Right forelimb (tissue), 1 donor: ENCODE measurements at regions not wholly inside any gene's neighbourhood (a gene's known extent, or its start where the extent isn't known, plus 50 kb on each side); places are given as distances from the start of the nearest gene placed in this dataset.
"Not testable (repeated sequence)": the region's sequence is repeated elsewhere in the genome, so short reads cannot be mapped to it uniquely, and the experiment has no call there.

Source experiments
- DNase-seq: peaks from one replicate; pipeline ENCODE4 v3.0.0-alpha.2; 2018

DNA sequence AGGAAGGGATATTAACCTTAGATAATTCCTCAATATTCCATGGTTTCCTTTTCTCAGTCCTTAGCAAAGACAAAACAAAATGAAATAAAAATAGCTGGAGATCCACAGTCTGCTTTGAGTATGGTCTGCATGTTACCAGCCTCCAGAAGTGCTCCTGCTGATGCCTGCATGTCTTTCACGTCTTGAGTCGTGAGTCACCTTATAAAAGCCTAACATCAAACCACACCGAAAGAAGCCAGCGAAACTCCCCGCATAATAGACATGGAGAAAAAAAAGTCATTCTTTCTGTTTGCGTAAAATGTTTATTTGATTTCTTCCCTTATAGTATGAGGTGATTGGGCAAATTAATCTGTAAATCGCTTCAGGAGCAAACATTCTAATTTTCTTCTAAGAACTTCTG is 380.5 kb downstream of the SLCO4C1 start:
- no peak for DNase-seq

DNA sequence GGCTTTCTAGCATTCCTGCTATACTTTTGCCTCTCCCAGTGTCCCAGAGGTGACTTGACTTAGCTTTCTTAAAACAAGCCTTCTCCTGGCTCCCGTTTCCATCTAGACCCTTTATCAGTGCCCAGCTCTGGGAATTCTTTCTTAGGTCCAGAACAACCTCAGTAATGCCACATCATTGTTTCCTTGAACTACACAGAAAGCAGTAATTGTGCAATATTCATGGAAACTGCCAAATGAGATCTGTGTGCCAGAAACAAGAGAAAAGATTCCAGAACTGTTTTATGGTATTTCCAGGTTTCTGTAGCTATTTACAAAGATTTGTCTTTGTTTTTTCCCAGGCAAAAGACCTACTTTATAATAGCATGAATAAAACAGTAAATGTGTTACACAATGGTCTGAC is 391.3 kb downstream of the SLCO4C1 start:
- no peak for DNase-seq

DNA sequence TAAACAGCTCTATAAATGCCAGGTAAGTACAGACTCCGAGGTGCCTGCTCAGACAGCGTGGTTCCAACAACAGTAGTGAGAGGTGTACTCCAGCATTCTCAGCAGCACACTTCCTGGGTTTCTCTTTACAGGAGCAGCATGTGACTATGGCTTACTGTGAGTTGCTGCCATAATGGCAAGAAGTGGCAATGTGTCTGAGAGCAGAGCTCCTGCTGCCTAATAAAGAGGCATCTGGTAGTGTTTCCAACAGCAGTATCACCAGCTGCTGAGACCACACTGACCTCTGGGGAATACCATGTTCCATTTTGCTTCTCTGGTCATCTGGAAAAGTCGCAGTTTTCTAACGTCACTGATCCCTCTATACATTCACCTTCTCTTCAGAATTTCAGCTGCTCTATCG is 398.2 kb downstream of the SLCO4C1 start:
- DNase-seq, result no peak

DNA sequence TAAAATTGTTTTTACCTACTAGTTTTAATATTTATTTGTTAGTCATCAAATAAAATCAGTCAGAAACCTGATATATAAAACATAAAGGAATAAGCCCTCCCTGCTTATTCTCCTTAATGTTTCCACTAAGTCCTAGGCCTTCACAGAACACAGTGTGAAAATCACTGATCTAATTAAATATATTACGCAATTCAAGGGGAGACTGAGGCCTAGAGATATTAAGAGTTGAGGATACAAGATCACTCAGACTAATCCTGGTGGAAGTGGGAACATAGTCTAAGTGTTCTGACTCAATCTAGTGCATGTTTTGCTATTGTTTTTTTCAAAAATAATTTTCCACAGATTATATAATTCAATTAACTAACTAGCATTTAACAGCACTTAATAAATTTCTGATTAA is 401.1 kb downstream of the SLCO4C1 start:
- no peak for DNase-seq

DNA sequence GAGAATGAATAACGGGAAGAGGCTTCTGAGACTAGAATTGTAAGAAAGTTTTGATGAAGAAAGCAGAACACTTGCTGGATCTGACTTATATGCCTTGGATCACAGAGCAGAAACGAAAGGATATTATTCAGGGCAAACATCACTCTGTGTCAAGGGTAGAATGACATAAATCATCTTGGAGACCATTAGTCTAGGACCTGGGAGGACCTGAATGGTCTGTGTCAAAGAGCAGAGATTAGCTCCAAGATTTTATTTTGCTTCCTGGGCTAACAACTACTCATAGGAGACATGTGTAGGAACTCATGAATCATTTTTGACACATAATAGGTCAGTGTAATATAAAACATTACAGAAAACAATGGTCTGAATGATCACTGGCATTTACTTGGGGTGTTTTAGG is 417.9 kb downstream of the SLCO4C1 start:
- no peak for DNase-seq

DNA sequence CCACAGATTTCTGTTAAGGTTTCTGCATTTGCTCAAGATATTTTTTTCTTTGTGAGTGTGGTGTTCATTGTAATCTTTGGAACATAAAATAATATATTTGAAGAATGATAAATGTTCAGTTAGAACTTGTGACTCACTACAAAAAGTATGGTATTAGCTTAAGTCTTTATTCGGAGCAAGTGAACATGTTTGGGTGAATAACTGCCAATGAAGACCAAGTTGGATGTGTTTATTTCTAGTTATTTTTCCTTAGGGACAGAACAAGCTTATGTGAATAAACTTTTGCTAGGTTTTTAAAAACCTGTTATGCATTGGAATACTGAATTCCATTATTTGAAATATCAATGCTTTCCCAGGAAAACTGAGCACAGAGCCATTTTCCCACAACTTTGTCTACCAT is 418.6 kb downstream of the SLCO4C1 start:
- DNase-seq, result no peak

DNA sequence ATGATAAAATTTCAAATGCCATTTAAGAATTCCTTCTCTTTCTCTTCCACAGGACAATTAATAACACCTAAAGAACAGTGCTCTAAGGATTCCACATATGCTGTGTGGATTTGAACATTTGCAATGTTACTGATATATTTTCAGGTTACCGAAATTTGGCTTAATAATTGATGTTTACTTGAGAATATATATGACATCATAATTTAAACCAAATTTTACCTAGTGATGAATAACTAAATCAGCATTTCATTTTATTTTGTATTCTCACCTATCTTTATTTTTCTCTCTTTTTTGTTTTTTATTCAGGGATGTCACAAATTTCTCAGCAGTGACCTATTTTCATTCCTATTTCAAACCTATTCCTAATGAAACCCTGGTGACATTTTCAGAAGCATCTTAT is 429.6 kb downstream of the SLCO4C1 start:
- no peak for DNase-seq

DNA sequence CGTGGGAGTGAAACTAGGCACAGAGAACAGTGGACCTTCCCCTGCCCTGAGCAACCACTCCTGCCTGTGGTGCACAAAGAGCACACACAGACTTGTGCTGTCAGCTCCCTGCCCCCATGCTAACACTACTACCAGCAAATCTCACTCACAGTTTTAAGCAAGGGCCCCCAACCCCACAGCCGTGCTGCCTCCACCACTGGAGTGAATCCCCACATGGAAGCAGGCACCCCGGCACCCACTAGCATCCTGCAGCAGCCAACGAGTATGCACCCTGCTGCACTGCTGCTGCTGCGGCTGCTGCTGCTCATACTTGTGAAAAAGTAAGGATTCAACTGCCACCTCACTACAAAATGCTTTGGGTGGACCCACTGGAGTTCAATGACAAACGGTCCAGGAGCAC is 435.5 kb downstream of the SLCO4C1 start:
- no peak for DNase-seq

DNA sequence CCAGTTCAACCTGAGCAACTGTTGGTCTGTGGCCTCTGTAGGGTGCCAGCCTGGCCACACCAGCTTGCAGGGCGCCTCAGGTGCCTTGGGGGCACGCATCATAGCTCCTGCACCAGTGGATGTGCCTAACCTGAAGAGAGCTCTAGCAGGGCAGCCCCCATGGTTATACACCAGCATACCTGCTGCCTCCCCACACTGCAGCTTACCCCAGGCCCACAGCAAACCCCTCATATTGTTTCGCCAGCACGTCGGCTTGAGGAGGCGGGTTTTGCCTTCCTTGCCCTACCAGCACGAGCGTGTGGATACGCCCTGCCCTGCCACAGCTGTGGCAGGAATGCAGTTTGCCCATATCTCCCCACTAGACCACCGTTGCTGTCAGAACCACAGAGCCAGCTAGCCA is 435.9 kb downstream of the SLCO4C1 start:
- DNase-seq, result no peak

DNA sequence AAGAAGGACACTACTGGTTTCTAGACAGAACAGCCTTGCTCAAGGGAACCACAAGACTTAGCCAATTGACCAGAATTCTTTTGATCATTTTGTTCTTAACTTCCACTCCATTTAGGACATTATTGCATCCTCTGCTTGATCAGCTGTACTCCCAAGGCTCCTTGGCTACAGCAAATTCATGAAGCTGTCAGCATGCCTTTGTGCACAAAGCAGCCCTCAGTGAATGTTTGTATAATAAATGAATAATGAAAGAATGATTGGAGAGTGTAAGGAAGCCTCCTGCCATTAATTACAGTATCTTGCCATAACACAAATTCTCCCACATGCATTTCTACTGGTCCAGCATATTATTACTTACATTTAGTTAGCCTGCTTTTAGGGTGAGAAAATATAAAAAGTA is 449.6 kb downstream of the SLCO4C1 start:
- no peak for DNase-seq

DNA sequence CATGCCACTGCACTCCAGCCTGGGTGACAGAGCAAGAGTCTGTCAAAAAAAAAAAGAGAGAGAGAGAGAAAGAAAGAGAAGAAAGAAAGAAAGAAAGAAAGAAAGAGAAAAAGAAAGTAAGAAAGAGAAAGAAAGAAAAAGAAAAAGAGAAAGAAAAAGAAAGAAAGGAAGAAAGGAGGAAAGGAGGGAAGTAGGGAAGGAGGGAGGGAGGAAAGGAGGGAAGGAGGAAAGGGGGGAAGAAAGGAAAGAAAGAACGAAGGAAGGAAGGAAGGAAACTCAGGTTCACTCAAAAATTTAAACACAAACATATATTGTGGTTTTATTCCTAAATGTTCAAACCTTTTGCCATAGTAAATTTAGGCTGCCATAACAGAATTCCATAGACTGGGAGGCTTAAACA is 453.0 kb downstream of the SLCO4C1 start:
- no peak for DNase-seq

DNA sequence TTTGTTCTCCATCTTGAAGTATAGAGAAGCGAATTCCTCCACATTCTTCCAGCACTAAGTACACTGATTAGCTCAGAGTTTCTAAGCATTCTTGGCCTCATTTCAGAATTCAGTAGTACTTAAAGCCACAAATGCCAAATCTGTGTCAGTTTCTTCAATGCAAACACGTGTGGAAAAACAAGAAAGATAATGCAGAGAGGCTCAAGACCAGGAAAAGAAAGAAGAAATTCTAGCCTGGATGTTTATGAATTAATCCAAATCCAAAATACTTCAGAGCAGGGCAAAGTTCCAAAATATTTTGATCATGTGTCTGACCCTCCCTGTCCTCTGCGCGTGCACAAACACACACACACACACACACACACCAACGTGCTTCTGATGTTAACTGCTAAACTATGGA is 457.6 kb downstream of the SLCO4C1 start:
- DNase-seq, result no peak

DNA sequence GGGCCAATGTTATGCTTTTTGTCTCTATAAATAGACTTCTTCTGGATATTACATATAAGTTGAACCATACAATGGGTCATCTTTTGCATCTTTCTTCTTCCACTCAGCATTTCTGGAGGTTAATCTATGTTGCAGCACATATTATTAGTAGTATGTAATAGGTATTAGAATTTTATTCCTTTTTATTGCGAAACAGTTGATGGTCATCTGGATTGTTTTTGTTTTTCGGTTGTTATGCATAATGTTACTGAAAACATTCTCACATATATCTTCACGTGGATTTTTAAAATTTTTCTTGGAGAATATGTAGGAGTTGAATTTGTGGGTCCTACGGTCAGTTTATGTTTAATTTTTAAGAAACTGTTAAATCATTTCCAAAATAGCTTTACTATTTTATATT is 466.8 kb downstream of the SLCO4C1 start:
- no peak for DNase-seq

DNA sequence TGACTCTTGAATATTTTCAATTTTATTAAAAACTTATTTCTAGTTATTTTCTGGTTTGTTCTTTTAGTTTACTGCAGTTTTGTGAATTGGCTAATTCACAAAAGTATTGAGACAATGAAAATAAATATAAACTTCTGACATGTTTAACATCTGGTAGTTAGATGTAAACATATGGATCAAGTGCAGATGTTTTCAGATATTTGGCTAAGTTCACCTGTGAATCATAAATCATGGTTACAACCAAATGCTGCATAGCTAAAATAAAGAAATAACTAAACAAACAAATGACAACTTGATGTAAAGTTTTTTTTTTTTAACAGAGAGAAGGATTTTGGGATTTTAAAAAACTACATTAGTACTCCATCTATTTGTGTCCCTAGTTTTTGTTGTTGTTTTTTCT is 484.6 kb downstream of the SLCO4C1 start:
- DNase-seq, result no peak

DNA sequence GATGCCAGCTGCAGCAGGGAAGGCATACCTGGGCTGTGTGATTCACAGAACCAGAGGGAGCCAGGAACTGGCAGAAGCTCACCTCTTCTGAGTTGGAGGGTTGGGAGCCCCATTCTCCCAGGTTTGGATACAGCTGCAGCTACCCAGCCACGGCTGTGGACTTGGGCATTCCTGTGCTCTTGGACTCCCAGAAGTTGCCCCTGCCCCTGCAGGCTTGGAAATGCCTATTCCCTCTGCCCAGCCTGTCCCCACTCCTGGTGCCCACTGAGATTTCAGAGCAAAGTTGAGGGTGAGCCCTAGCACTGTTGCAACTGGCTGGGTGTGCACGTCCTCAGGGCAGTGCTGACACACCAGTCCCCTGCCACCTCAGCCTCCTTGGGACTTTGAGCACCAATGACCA is 489.7 kb downstream of the SLCO4C1 start:
- no peak for DNase-seq

DNA sequence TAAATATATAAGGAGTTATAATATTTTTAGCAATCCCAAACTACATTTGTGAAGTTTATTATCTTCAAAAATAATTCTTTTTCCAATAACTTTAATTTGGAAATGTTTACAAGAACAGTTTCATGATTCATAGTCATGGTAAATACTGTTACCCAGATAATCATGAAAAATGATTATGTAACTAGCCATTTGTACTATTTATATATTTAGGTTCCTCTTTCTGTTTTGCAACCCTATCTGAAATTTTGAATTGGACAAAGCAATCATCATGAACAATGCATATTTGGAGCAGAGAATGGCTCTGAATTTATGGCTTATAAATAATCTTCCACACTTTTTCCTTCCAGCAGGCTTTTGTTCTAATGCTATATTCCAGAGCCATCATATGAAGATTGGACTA is 499.7 kb downstream of the SLCO4C1 start:
- DNase-seq, result no peak

DNA sequence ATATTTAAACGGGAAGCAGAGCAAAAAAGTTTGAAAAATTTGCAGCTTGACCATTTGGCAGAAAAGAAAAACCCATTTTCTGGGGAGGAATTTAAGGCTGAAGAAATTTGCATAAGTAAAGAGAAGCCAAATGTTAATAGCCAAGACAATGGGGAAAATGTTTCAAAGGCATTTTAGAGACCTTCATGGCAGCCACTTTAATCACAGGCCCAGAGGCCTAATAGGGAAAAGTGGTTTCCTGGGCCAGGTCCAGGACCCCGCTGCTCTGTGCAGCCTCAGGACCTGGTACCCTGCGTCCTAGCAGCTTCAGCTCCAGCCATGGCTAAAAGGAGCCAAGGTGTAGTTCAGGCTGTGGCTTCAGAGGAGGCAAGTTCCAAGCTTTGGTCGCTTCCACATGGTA is 507.3 kb downstream of the SLCO4C1 start:
- DNase-seq, result no peak

DNA sequence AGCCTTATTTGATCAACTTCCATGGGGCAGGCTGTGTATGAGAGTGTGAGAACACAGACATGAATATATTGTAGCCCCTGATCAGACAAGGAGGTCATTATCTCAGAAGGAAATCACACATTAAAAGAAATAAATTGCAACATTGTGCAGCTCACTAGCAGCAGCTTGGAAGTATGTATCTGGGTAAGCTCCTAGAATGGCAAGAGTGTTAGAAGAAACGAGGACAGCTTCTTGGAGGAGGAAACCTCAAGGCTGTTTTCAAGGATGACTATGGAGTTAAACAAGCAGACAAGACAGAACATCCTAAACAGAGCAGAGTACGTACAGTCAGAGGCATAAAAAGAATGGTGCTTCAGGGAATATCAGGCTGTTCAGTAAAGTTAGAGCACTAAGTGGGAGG is 511.0 kb downstream of the SLCO4C1 start:
- no peak for DNase-seq

DNA sequence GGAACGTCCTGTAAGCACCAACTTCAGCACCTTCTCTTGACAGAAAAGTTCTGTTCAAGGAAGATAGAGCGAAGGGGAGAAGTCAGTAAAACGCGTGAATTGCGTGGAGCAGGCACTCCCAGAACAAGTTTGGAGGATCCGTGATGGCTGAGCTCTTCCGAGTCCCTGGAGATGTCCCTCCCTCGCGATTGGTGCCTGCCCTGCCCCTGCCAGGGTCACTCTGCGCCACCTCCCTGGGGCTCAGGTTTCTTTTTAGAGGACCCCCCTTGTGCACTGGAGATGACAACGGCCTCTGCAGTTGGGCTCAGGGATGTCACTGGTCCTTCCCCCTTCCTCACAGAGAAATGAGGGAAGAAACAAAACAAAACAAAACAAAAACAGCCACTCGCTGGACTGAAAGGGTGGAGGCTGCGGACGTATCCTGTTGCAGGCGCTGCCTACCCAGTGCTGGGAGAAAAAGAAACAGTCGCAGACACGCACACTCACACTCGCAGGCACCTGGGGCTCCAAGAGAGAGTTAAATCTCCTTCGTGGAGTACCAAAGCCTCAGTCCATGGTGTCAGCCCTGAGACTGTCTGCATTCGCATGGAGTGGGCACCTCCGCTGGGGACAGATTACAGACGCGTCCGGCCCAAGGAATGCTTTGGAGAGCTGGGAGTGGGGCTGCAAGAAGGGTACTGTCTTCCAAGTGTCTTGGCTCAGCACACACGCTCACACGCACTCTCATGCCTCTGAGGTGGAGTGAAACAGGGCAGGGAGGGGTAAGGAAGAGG is 512.7 kb downstream of the SLCO4C1 start:
- no peak for DNase-seq

DNA sequence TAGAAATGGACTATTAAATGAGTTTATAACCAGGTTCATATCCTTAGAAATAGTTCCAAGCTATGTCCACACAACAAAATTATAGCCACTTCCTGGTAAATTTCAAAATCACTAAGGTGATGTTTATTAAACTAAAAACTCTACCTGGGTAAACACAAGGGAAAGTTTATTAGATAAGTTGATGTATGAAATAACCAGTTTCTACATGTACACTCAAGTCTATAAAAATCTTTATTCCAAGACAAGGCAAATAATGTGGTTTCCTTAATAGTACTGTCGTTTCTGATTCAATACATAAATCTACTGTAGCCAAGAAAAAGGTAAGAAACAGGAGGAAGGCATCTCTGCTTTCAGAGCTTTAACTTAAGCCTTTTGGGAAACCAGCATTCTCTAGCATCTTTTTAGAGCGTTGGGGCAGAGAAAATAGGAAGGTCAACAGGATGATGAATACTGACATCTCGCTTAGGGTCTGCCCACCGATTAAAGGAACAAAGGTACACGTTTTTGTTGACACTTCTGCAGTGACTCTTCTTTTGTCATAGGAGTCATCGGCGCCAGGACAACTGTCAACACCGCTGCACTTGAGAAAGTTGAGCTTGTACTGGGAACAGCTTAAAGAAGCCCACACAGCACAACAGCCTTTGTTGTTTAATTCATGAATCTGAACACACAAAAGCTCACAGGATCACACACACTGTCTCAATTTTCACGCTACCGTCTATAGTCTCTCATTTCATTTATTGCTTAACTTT is 513.6 kb downstream of the SLCO4C1 start:
- DNase-seq, result no peak

DNA sequence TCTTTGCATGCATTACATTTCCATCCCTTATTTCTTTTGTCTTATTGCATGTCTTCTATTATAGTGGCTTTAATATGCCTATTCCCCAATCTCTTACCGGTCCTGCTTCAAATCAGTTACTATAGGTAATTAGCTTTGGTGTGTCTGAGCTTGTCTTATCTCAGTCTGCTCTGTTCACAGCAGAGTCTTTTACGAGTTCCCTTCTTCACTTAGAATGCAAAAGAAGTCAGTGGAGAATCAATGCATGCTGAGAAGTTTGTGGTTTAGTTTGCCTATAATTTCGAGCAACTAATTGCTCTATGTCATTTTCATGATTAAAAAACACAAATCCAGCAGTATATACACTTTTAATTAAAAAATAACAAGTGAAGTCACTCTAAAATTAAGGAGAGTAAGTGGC is 545.0 kb downstream of the SLCO4C1 start:
- DNase-seq, result no peak

DNA sequence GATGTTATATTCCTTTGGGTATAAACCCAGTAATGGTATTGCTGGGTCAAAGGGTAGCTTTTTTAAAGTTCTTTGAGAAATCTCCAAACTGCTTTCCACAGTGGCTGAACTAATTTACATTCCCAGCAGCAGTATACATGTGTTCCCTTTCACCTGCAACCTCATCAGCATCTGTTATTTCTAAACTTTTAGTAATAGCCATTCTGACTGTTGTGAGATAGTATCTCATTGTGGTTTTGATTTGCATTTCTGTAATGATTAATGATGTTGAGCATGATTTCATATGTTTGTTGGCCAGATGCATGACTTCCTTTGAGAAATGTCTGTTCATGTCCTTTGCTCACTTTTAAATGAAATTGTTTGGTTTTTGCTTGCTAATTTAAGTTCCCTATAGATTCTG is 553.1 kb downstream of the SLCO4C1 start:
- DNase-seq, result not testable (repeated sequence)

DNA sequence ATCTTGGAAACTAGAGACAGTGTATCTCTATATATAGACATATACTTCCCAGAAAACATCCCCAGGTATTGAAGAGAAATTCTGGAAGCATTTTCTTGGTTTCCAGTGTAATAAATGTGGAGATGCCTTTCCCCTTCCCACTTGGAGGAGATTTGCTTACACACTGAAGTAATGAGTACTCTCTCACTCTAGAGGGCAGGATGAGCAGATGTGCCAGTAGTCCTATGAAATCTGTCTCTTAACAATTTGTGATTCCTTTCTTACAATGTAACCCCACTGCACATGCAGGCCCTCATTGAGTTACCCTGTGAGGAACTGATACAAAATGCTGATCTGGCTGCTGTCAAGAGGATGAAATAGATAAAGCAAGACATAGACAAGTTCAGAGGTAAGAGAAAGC is 567.2 kb downstream of the SLCO4C1 start:
- DNase-seq, result no peak

DNA sequence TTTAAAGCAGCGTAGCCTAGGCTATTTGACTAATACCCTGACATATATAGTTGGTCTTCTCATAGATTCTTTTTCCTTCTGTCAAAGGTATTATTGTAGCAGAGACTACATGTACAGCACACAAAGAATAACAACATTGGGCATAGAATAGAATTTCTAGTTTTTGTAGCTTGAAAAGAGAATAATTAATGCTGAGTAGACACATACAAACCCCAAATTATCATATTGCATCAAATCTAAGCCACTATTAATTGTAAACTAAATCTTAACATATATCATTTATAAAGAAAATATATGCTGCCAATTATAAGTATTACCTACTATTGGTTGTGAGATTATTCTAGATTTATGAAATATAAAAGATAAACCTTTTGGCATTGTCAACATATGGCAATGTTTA is 574.5 kb downstream of the SLCO4C1 start:
- DNase-seq, result no peak

DNA sequence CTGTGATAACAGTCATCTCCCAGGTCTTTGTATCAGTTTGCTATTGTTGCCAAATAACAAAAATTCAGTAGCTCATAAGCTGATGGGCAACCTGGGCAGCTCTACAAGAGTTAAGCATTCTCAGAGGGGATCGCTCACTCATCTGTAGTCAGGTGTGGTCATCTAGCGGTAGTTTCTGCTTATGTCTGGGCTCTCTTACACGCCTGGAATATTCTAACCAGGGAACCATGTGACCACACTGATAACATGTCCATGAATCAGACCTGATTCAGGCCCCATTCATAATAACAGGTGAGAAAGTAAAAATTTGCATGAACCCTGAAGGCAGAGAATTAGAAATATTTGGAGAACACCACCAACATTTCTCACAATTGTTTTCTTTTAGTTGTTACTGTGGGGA is 576.1 kb downstream of the SLCO4C1 start:
- DNase-seq, result no peak
